ENCODE measurements at regions not wholly inside any gene's neighbourhood (a gene's known extent, or its start where the extent isn't known, plus 50 kb on each side); places are given as distances from the start of the nearest gene placed in this dataset.

DNA sequence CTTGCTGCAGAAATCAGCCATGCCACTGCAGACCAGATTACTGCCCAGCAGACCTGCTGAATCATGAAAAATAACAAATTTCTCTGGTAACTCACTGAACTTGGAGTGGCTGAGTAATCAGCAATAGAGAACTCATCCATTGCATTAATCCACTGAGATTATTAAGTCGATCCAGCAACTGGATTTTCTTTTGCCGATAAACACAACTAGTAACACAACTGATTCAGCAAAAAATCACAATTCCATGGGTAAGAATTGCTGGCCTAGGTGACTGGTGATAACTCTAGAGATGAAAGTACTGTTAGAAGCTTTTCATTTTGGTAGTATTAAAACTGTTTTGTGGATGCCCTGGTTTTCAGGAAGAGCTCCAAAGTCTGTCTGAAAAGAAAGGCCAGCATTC, 214.5 kb downstream of the ETV1 start:
- H3K9ac ChIP-seq (ENCODE audit: low read length in 3 of 3) = no peak overlapping the region
- H3K36me3 ChIP-seq (ENCODE audit: control insufficient read depth in 2 of 3, insufficient read depth in 3 of 3, low read length in 3 of 3) = no peaks in the 10 kb centered on the region
- intact Hi-C loops (cut with DNase I) = no loop called here
- no peaks in the 10 kb centered on the region for H3K9me3 ChIP-seq (ENCODE audit: control insufficient read depth in 2 of 3, insufficient read depth in 1 of 3, low read length in 3 of 3)
- no peaks in the 10 kb centered on the region for H3K4me1 ChIP-seq (ENCODE audit: control insufficient read depth in 2 of 3, insufficient read depth in 2 of 3, low read depth in 1 of 3, low read length in 3 of 3)
- DNase-seq (no peak), FAIRE-seq (no peak)
- H3K27ac ChIP-seq (ENCODE audit: low read depth in 2 of 2, low read length in 2 of 2) = no peak overlapping the region
- TF ChIP-seq, protein P1, sequence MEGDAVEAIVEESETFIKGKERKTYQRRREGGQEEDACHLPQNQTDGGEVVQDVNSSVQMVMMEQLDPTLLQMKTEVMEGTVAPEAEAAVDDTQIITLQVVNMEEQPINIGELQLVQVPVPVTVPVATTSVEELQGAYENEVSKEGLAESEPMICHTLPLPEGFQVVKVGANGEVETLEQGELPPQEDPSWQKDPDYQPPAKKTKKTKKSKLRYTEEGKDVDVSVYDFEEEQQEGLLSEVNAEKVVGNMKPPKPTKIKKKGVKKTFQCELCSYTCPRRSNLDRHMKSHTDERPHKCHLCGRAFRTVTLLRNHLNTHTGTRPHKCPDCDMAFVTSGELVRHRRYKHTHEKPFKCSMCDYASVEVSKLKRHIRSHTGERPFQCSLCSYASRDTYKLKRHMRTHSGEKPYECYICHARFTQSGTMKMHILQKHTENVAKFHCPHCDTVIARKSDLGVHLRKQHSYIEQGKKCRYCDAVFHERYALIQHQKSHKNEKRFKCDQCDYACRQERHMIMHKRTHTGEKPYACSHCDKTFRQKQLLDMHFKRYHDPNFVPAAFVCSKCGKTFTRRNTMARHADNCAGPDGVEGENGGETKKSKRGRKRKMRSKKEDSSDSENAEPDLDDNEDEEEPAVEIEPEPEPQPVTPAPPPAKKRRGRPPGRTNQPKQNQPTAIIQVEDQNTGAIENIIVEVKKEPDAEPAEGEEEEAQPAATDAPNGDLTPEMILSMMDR (IDR thresholded peaks at IDR 0.05; ENCODE audit: borderline replicate concordance, extremely low read depth, insufficient read depth) = no peak
- no peaks in the 10 kb centered on the region for H3K27me3 ChIP-seq (ENCODE audit: control insufficient read depth, insufficient read depth, low read length)
- no peak overlapping the region for H3K4me3 ChIP-seq (ENCODE audit: low read length in 3 of 3)

DNA sequence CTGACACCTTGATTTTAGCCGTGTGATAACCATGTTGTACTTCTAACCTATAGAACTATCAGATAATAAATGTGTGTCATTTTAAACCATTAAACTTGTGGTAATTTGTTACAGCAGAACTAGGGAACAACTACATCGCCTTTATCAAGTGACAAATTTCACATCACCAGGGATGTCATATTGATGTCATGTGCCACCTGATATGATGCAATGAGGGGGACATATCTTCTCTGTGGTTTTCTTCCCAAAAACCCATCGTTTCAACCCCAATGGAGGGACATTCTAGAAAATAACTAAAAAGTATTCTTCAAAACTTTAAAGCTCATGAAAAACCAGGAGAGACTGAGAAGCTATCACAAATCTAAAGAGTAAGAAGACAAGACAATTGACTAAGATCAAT, 212.2 kb downstream of the ETV1 start:
- Histone ChIP-seq H3K27me3 (ENCODE audit: control insufficient read depth, insufficient read depth, low read length) (no peaks in the 10 kb centered on the region), H3K4me3 (ENCODE audit: low read length in 3 of 3) (no peak overlapping the region), H3K9me3 (ENCODE audit: control insufficient read depth in 2 of 3, insufficient read depth in 1 of 3, low read length in 3 of 3) (no peaks in the 10 kb centered on the region), H3K36me3 (ENCODE audit: control insufficient read depth in 2 of 3, insufficient read depth in 3 of 3, low read length in 3 of 3) (no peaks in the 10 kb centered on the region), H3K4me1 (ENCODE audit: control insufficient read depth in 2 of 3, insufficient read depth in 2 of 3, low read depth in 1 of 3, low read length in 3 of 3) (no peaks in the 10 kb centered on the region), H3K9ac (ENCODE audit: low read length in 3 of 3) (no peak overlapping the region), H3K27ac (ENCODE audit: low read depth in 2 of 2, low read length in 2 of 2) (no peak overlapping the region)
- TF ChIP-seq, protein P1 (IDR thresholded peaks at IDR 0.05; ENCODE audit: borderline replicate concordance, extremely low read depth, insufficient read depth) = no peak
- intact Hi-C loops (cut with DNase I) = no loop called here
- DNase-seq (no peak), FAIRE-seq (no peak)

DNA sequence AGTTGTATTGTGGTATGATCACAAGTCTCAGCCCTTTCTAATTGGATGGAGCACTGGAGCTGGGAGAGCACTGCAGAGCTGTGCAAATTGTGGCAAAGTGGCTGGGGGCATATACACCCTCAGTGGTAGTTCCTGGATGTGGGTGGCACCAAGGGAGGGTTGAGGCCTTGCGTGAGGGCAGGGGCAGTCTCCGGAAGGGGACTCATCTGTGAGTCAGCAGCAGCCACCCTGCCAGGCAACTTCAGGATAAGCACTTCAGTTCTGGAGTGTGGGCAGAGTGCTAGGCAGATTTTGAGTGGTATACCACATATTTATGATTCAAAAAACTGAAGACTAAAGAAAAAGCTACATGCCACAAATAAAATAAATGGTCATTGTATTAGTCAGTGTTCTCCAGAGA, 210.5 kb downstream of the ETV1 start:
- Histone ChIP-seq H3K9me3 (ENCODE audit: control insufficient read depth in 2 of 3, insufficient read depth in 1 of 3, low read length in 3 of 3) (no peaks in the 10 kb centered on the region), H3K36me3 (ENCODE audit: control insufficient read depth in 2 of 3, insufficient read depth in 3 of 3, low read length in 3 of 3) (no peaks in the 10 kb centered on the region), H3K4me1 (ENCODE audit: control insufficient read depth in 2 of 3, insufficient read depth in 2 of 3, low read depth in 1 of 3, low read length in 3 of 3) (no peaks in the 10 kb centered on the region), H3K27me3 (ENCODE audit: control insufficient read depth, insufficient read depth, low read length) (no peaks in the 10 kb centered on the region), H3K4me3 (ENCODE audit: low read length in 3 of 3) (no peak overlapping the region), H3K27ac (ENCODE audit: low read depth in 2 of 2, low read length in 2 of 2) (no peak overlapping the region), H3K9ac (ENCODE audit: low read length in 3 of 3) (no peak overlapping the region)
- TF ChIP-seq, protein P1 (IDR thresholded peaks at IDR 0.05; ENCODE audit: borderline replicate concordance, extremely low read depth, insufficient read depth) = no peak
- FAIRE-seq (no peak), DNase-seq (no peak)
- intact Hi-C loops (cut with DNase I) = no loop called here

DNA sequence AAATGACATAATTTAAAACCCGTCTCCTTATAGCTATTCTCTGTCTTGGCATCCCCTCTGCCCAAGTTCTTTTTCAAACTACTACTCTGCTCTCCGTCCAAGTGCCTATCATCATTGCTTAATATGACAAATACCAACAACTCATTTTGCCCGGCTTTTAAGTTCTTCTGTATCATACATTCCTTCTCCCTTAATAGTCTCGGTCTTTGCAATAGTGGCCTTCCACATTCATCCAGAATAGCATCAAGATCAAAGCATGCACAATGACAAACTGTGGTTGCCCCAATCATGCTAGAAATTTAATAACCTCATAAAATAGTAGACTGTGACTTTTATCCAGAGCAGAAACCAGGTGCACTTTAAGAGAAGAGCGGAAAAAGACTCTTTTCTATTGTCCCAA, 198.9 kb downstream of the ETV1 start:
- Histone ChIP-seq H3K4me1 (ENCODE audit: control insufficient read depth in 2 of 3, insufficient read depth in 2 of 3, low read depth in 1 of 3, low read length in 3 of 3) (no peaks in the 10 kb centered on the region), H3K27ac (ENCODE audit: low read depth in 2 of 2, low read length in 2 of 2) (no peak overlapping the region), H3K27me3 (ENCODE audit: control insufficient read depth, insufficient read depth, low read length) (no peaks in the 10 kb centered on the region), H3K9ac (ENCODE audit: low read length in 3 of 3) (no peak overlapping the region), H3K9me3 (ENCODE audit: control insufficient read depth in 2 of 3, insufficient read depth in 1 of 3, low read length in 3 of 3) (no peaks in the 10 kb centered on the region), H3K36me3 (ENCODE audit: control insufficient read depth in 2 of 3, insufficient read depth in 3 of 3, low read length in 3 of 3) (no peaks in the 10 kb centered on the region), H3K4me3 (ENCODE audit: low read length in 3 of 3) (no peak overlapping the region)
- TF ChIP-seq, protein P1 (IDR thresholded peaks at IDR 0.05; ENCODE audit: borderline replicate concordance, extremely low read depth, insufficient read depth) = no peak
- no peak for DNase-seq
- FAIRE-seq = no peak
- intact Hi-C loops (cut with DNase I) = no loop called here
